ENCODE measurements at regions not wholly inside any gene's neighbourhood (a gene's known extent, or its start where the extent isn't known, plus 50 kb on each side); places are given as distances from the start of the nearest gene placed in this dataset.

DNA sequence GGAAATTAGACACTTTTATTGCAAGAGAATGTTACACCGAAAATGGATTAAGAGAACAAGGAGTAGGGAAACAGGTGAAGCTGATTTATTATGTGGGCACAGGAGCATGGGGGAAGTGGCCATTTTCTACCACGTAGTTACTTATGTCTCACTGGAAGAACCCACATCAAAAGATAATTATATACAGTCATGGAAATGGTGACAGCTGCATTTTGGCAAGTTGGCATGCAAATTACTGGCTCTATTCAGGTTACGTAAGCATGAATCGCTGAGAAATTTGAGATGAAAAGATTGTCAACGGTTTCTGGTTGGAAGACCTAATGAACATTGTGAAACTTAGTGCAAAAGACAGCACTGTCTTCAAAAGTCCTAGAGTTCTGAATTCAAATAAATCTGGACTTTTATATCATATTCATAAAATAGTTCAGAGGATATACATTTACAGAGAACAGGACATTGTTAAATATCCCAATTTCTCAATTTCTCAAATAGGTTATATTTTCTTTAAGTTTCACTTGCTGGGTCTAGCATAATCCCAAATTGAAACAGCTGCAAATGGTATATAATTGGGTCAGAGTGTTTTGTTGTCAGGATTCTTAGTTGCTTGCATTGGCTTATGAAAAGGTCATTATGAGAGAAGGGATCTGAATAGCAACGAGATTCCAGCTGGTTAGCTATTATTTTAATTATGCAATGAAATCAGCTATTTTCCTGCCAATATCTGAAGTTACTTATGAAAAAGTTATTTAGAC lies 567.8 kb downstream of the ZPLD1 start (continued):
- TF ChIP-seq, protein P1, sequence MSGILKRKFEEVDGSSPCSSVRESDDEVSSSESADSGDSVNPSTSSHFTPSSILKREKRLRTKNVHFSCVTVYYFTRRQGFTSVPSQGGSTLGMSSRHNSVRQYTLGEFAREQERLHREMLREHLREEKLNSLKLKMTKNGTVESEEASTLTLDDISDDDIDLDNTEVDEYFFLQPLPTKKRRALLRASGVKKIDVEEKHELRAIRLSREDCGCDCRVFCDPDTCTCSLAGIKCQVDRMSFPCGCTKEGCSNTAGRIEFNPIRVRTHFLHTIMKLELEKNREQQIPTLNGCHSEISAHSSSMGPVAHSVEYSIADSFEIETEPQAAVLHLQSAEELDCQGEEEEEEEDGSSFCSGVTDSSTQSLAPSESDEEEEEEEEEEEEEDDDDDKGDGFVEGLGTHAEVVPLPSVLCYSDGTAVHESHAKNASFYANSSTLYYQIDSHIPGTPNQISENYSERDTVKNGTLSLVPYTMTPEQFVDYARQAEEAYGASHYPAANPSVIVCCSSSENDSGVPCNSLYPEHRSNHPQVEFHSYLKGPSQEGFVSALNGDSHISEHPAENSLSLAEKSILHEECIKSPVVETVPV (CRISPR knock-in tag; IDR thresholded peaks at IDR 0.05) = no peak

DNA sequence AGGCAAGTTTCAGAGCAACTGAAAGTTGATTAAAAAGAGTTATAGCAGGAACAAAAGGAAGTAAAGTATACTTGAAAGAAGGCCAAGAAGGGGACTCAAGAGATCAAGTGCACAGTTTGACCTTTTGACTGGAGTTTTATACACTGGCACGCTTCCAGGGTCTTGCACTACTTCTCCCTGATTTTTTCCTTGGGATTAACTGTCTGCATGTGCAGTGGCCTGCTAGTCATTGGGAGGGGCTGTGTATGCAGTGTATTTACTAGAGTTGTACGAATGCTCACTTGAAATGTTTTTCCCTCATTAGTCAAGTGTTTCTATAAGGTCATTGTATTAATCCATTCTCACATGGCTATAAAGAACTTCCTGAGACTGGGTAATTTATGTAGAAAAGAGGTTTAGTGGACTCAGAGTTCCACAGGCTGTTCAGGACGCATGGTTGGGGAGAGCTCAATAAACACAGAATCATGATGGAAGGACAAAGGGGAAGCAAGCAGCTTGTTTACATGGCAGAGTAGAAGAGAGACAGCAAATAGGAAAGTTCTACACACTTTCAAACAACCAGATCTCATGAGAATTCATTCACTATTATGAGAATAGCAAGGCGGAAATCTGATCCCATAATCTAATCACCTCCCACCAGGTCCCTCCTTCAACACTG lies 571.8 kb downstream of the ZPLD1 start:
- TF ChIP-seq ZNF8 (CRISPR knock-in tag; IDR thresholded peaks at IDR 0.05) (no peak), ESRRG (CRISPR knock-in tag; IDR thresholded peaks at IDR 0.05) (no peak), ZFP3 (CRISPR knock-in tag; IDR thresholded peaks at IDR 0.05) (no peak), ARNTL (CRISPR knock-in tag; IDR thresholded peaks at IDR 0.05; ENCODE audit: borderline replicate concordance, low read depth) (no peak), RARB (CRISPR knock-in tag; IDR thresholded peaks at IDR 0.05) (no peak), TOX (CRISPR knock-in tag; IDR thresholded peaks at IDR 0.05; ENCODE audit: borderline replicate concordance) (no peak), TCF4 (CRISPR knock-in tag; IDR thresholded peaks at IDR 0.05; ENCODE audit: borderline replicate concordance) (no peak), BACH2 (CRISPR knock-in tag; IDR thresholded peaks at IDR 0.05; ENCODE audit: borderline replicate concordance) (no peak), ZFP30 (CRISPR knock-in tag; IDR thresholded peaks at IDR 0.05) (no peak), PPARA (CRISPR knock-in tag; IDR thresholded peaks at IDR 0.05; ENCODE audit: borderline replicate concordance) (no peak), SNAI2 (CRISPR knock-in tag; IDR thresholded peaks at IDR 0.05) (no peak), ZC3H10 (CRISPR knock-in tag; IDR thresholded peaks at IDR 0.05) (no peak), GLIS3 (CRISPR knock-in tag; IDR thresholded peaks at IDR 0.05) (no peak), ZNF70 (CRISPR knock-in tag; IDR thresholded peaks at IDR 0.05) (no peak), ZNF565 (CRISPR knock-in tag; conservative IDR thresholded peaks at IDR 0.05; ENCODE audit: low read depth) (no peak), CSDC2 (CRISPR knock-in tag; IDR thresholded peaks at IDR 0.05) (no peak)
- TF ChIP-seq, protein P1 (CRISPR knock-in tag; IDR thresholded peaks at IDR 0.05) = no peak
- TF ChIP-seq, protein P2, sequence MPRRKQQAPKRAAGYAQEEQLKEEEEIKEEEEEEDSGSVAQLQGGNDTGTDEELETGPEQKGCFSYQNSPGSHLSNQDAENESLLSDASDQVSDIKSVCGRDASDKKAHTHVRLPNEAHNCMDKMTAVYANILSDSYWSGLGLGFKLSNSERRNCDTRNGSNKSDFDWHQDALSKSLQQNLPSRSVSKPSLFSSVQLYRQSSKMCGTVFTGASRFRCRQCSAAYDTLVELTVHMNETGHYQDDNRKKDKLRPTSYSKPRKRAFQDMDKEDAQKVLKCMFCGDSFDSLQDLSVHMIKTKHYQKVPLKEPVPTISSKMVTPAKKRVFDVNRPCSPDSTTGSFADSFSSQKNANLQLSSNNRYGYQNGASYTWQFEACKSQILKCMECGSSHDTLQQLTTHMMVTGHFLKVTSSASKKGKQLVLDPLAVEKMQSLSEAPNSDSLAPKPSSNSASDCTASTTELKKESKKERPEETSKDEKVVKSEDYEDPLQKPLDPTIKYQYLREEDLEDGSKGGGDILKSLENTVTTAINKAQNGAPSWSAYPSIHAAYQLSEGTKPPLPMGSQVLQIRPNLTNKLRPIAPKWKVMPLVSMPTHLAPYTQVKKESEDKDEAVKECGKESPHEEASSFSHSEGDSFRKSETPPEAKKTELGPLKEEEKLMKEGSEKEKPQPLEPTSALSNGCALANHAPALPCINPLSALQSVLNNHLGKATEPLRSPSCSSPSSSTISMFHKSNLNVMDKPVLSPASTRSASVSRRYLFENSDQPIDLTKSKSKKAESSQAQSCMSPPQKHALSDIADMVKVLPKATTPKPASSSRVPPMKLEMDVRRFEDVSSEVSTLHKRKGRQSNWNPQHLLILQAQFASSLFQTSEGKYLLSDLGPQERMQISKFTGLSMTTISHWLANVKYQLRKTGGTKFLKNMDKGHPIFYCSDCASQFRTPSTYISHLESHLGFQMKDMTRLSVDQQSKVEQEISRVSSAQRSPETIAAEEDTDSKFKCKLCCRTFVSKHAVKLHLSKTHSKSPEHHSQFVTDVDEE (CRISPR knock-in tag; IDR thresholded peaks at IDR 0.05) = no peak
- TF ChIP-seq, protein P3, sequence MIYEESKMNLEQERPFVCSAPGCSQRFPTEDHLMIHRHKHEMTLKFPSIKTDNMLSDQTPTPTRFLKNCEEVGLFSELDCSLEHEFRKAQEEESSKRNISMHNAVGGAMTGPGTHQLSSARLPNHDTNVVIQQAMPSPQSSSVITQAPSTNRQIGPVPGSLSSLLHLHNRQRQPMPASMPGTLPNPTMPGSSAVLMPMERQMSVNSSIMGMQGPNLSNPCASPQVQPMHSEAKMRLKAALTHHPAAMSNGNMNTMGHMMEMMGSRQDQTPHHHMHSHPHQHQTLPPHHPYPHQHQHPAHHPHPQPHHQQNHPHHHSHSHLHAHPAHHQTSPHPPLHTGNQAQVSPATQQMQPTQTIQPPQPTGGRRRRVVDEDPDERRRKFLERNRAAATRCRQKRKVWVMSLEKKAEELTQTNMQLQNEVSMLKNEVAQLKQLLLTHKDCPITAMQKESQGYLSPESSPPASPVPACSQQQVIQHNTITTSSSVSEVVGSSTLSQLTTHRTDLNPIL (CRISPR knock-in tag; IDR thresholded peaks at IDR 0.05; ENCODE audit: low read depth) = no peak
- TF ChIP-seq, protein P4, sequence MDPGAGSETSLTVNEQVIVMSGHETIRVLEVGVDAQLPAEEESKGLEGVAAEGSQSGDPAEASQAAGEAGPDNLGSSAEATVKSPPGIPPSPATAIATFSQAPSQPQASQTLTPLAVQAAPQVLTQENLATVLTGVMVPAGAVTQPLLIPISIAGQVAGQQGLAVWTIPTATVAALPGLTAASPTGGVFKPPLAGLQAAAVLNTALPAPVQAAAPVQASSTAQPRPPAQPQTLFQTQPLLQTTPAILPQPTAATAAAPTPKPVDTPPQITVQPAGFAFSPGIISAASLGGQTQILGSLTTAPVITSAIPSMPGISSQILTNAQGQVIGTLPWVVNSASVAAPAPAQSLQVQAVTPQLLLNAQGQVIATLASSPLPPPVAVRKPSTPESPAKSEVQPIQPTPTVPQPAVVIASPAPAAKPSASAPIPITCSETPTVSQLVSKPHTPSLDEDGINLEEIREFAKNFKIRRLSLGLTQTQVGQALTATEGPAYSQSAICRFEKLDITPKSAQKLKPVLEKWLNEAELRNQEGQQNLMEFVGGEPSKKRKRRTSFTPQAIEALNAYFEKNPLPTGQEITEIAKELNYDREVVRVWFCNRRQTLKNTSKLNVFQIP (CRISPR knock-in tag; IDR thresholded peaks at IDR 0.05; ENCODE audit: borderline replicate concordance, low read depth) = no peak
- ATAC-seq = no peak

DNA sequence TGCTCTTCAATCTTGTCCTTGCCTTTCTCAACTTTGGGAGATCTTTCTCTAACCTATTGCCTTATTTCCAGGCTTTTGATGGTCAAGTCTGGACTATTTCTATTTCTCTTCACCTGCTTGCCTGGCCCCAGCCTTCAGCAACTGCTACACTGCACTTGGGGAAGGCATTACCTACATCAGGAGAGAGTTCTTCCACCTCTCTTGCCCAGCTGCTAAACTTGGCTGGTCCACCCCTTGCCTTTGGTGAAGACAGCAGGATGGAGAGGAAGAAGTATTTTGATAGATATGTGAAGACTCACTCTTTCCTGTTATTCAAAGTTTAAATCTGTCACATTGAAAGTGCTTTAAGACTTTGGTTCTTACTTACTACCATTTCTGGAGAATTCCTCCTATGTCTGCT lies 574.8 kb downstream of the ZPLD1 start:
- no peak for ATAC-seq
- TF ChIP-seq ZNF565 (CRISPR knock-in tag; conservative IDR thresholded peaks at IDR 0.05; ENCODE audit: low read depth) (no peak), PPARA (CRISPR knock-in tag; IDR thresholded peaks at IDR 0.05; ENCODE audit: borderline replicate concordance) (no peak), GLIS3 (CRISPR knock-in tag; IDR thresholded peaks at IDR 0.05) (no peak), OSR1 (CRISPR knock-in tag; IDR thresholded peaks at IDR 0.05) (no peak), ZFP30 (CRISPR knock-in tag; IDR thresholded peaks at IDR 0.05) (no peak), RARB (CRISPR knock-in tag; IDR thresholded peaks at IDR 0.05) (no peak), SNAI2 (CRISPR knock-in tag; IDR thresholded peaks at IDR 0.05) (no peak), BACH2 (CRISPR knock-in tag; IDR thresholded peaks at IDR 0.05; ENCODE audit: borderline replicate concordance) (no peak), ARNTL (CRISPR knock-in tag; IDR thresholded peaks at IDR 0.05; ENCODE audit: borderline replicate concordance, low read depth) (no peak), TOX (CRISPR knock-in tag; IDR thresholded peaks at IDR 0.05; ENCODE audit: borderline replicate concordance) (no peak), ZFP3 (CRISPR knock-in tag; IDR thresholded peaks at IDR 0.05) (no peak), TCF4 (CRISPR knock-in tag; IDR thresholded peaks at IDR 0.05; ENCODE audit: borderline replicate concordance) (no peak), ZC3H10 (CRISPR knock-in tag; IDR thresholded peaks at IDR 0.05) (no peak)
- TF ChIP-seq, protein P4 (CRISPR knock-in tag; IDR thresholded peaks at IDR 0.05; ENCODE audit: borderline replicate concordance, low read depth) = no peak
- TF ChIP-seq, protein P1 (CRISPR knock-in tag; IDR thresholded peaks at IDR 0.05) = no peak
- TF ChIP-seq, protein P3 (CRISPR knock-in tag; IDR thresholded peaks at IDR 0.05; ENCODE audit: low read depth) = no peak
